HCT116 (cell line): ENCODE measurements at regions not wholly inside any gene's neighbourhood (a gene's known extent, or its start where the extent isn't known, plus 50 kb on each side); places are given as distances from the start of the nearest gene placed in this dataset.

Experiments used
- ATAC-seq: fragments of 200-7000 bp; cut with Tn5 transposase; 2 replicates; pipeline ENCODE4 v1.9.1; 2020; ENCODE audit warnings: mild to moderate bottlenecking, moderate library complexity
- BruUV-seq: library from RNA; stranded (reverse); fragments of 400-500 nt; replicated peaks from 2 replicates; lab custom pipeline; 2021; lab: Mats Ljungman, UMichigan
- CTCF ChIA-PET: fragments of 300-600 bp; sonication (Branson Sonifier 250); formaldehyde crosslinking; loops from one replicate; lab custom pipeline; 2021; ENCODE audit warnings: antibody characterized with exemption; lab: Charles Lee
- POLR2A ChIA-PET: fragments of 300-600, 350-600 bp; sonication (Branson Sonifier 250); formaldehyde crosslinking; loops from one replicate; lab custom pipeline; 2021; ENCODE audit warnings: antibody characterized with exemption; lab: Charles Lee
- RAD21 ChIA-PET, 2 experiments: fragments of 300-600 bp; sonication (Branson Sonifier 250); formaldehyde crosslinking; loops; one replicate each; lab custom pipeline; 2023; ENCODE audit warnings: low total read pairs in 2 of 2; ENCODE audit not compliant: uncharacterized antibody in 2 of 2, unreplicated experiment in 2 of 2, low non-redundant PET in 1 of 2; lab: Charles Lee
- DNase-seq: peaks from one replicate; pipeline ENCODE4 v3.0.0-alpha.2; 2010; ENCODE audit warnings: low read depth, low spot score
- H2AFZ ChIP-seq: fragments of 200-600 bp; shearing (Covaris generic), sonication (generic); 2 replicates; pipeline ENCODE4 v1.6.1; 2017; ENCODE audit warnings: low read depth, mixed run types, mixed read lengths, antibody characterized with exemption, low read length; ENCODE audit not compliant: poor library complexity, severe bottlenecking
- H3K27ac ChIP-seq: 2 replicates; pipeline ENCODE4 v1.5.1; 2012; ENCODE audit warnings: low read depth, low read length
- H3K27me3 ChIP-seq: fragments of 200-600 bp; sonication (generic); 2 replicates; pipeline ENCODE4 v1.6.1; 2016; ENCODE audit warnings: mixed run types, low read length, mixed read lengths; ENCODE audit not compliant: insufficient read depth
- H3K36me3 ChIP-seq, 2 experiments: fragments of 200-500 bp in 1 of 2; fragments of 200-600 bp in 1 of 2; sonication (Bioruptor generic) in 1 of 2; sonication (generic) in 1 of 2; 2 replicates each; pipeline versions ENCODE4 v1.5.1 to v1.6.1; 2014 to 2016; ENCODE audit warnings: low read length in 2 of 2, inconsistent platforms in 1 of 2, mixed read lengths in 1 of 2, mixed run types in 1 of 2; ENCODE audit not compliant: insufficient read depth in 2 of 2, control insufficient read depth in 1 of 2
- H3K4me1 ChIP-seq, 2 experiments: fragments of 200-600 bp in 1 of 2; sonication (generic) in 1 of 2; 2 replicates each; pipeline versions ENCODE4 v1.5.1 to v1.6.1; 2012 to 2017; ENCODE audit warnings: low read length in 2 of 2, inconsistent platforms in 1 of 2, mild to moderate bottlenecking in 1 of 2, mixed read lengths in 1 of 2, mixed run types in 1 of 2, moderate library complexity in 1 of 2; ENCODE audit not compliant: insufficient read depth in 2 of 2, control insufficient read depth in 1 of 2
- H3K4me2 ChIP-seq: fragments of 200-600 bp; sonication (generic); 2 replicates; pipeline ENCODE4 v1.6.1; 2017; ENCODE audit warnings: mixed run types, low read length, mixed read lengths
- H3K4me3 ChIP-seq, 2 experiments: fragments of 200-600 bp in 1 of 2; sonication (generic) in 1 of 2; replicated peaks in 1 of 2; 2 replicates each; pipeline ENCODE4 v1.5.1; 2011 to 2016; ENCODE audit warnings: low read length in 2 of 2, control low read depth in 1 of 2, low read depth in 1 of 2, mild to moderate bottlenecking in 1 of 2, mixed read lengths in 1 of 2, mixed run types in 1 of 2
- H3K79me2 ChIP-seq: fragments of 200-600 bp; sonication (generic); 2 replicates; pipeline ENCODE4 v1.6.1; 2017; ENCODE audit warnings: mild to moderate bottlenecking, mixed run types, low read length, moderate library complexity, mixed read lengths; ENCODE audit not compliant: insufficient read depth
- H3K9ac ChIP-seq: fragments of 200-600 bp; sonication (generic); 2 replicates; pipeline ENCODE4 v1.6.1; 2016; ENCODE audit warnings: low read length, mixed read lengths
- H3K9me2 ChIP-seq: fragments of 200-600 bp; sonication (generic), shearing (Covaris generic); 2 replicates; pipeline ENCODE4 v1.6.1; 2017; ENCODE audit warnings: mixed run types, mild to moderate bottlenecking, moderate library complexity; ENCODE audit not compliant: insufficient read depth
- H3K9me3 ChIP-seq, 2 experiments: fragments of 200-500 bp in 1 of 2; fragments of 200-600 bp in 1 of 2; sonication (Bioruptor generic) in 1 of 2; sonication (generic) in 1 of 2; 2 replicates each; pipeline ENCODE4 v1.6.1; 2014 to 2017; ENCODE audit warnings: low read length in 2 of 2, mixed read lengths in 2 of 2, inconsistent platforms in 1 of 2, low read depth in 1 of 2, mild to moderate bottlenecking in 1 of 2, mixed run types in 1 of 2, moderate library complexity in 1 of 2; ENCODE audit not compliant: control insufficient read depth in 1 of 2, insufficient read depth in 1 of 2
- H4K20me1 ChIP-seq: fragments of 200-600 bp; sonication (generic), shearing (Covaris generic); 2 replicates; pipeline ENCODE4 v1.6.1; 2017; ENCODE audit warnings: mixed run types, mild to moderate bottlenecking, moderate library complexity; ENCODE audit not compliant: insufficient read depth
- JUND ChIP-seq: IDR thresholded peaks from 2 replicates; pipeline ENCODE4 v1.6.1; 2012
- RAD21 ChIP-seq: IDR thresholded peaks from 2 replicates; pipeline ENCODE4 v1.6.1; 2012; ENCODE audit warnings: low read depth, mild to moderate bottlenecking
- intact Hi-C: fragments of 100-400 bp; cut with micrococcal nuclease; formaldehyde crosslinking; loops from 2 replicates; pipeline ENCODE4 v1.10.0; 2022
- TF ChIP-seq, protein P1 (sequence below): IDR thresholded peaks from 2 replicates; pipeline ENCODE4 v1.6.1; 2012; ENCODE audit warnings: low read depth
- TF ChIP-seq, protein P2 (sequence below), 3 experiments: fragments of 200-600 bp in 1 of 3; sonication (generic) in 1 of 3; IDR thresholded peaks in 2 of 3; conservative IDR thresholded peaks in 1 of 3; 2 replicates each; pipeline ENCODE4 v1.5.1; 2012 to 2017; ENCODE audit warnings: low read depth in 2 of 3, low read length in 2 of 3, antibody characterized with exemption in 1 of 3, borderline replicate concordance in 1 of 3, control low read depth in 1 of 3, mild to moderate bottlenecking in 1 of 3, mixed read lengths in 1 of 3, mixed run types in 1 of 3, moderate library complexity in 1 of 3; ENCODE audit not compliant: insufficient read depth in 1 of 3

DNA sequence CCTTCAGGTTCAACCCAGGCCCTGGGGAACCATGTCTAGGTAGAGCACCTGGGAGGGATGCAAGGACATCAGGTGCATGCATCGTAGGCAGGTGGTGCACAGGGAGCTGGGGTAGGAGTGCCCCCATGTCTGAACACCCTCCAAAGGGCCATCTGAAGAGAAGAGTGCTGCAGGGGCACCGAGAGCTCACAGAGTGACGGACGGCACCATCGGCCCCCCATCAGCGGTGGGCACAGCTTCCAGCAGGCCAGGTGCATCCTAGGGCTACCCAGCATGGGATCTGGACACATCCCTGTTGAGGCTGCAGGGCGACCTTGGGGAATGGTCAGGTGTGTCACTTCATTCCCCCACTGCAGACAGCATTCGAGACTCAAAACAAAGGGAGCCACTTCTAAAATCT, 138.3 kb upstream of the CDH4 start (continued):
- TF ChIP-seq, protein P1, sequence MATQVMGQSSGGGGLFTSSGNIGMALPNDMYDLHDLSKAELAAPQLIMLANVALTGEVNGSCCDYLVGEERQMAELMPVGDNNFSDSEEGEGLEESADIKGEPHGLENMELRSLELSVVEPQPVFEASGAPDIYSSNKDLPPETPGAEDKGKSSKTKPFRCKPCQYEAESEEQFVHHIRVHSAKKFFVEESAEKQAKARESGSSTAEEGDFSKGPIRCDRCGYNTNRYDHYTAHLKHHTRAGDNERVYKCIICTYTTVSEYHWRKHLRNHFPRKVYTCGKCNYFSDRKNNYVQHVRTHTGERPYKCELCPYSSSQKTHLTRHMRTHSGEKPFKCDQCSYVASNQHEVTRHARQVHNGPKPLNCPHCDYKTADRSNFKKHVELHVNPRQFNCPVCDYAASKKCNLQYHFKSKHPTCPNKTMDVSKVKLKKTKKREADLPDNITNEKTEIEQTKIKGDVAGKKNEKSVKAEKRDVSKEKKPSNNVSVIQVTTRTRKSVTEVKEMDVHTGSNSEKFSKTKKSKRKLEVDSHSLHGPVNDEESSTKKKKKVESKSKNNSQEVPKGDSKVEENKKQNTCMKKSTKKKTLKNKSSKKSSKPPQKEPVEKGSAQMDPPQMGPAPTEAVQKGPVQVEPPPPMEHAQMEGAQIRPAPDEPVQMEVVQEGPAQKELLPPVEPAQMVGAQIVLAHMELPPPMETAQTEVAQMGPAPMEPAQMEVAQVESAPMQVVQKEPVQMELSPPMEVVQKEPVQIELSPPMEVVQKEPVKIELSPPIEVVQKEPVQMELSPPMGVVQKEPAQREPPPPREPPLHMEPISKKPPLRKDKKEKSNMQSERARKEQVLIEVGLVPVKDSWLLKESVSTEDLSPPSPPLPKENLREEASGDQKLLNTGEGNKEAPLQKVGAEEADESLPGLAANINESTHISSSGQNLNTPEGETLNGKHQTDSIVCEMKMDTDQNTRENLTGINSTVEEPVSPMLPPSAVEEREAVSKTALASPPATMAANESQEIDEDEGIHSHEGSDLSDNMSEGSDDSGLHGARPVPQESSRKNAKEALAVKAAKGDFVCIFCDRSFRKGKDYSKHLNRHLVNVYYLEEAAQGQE, result no peak

DNA sequence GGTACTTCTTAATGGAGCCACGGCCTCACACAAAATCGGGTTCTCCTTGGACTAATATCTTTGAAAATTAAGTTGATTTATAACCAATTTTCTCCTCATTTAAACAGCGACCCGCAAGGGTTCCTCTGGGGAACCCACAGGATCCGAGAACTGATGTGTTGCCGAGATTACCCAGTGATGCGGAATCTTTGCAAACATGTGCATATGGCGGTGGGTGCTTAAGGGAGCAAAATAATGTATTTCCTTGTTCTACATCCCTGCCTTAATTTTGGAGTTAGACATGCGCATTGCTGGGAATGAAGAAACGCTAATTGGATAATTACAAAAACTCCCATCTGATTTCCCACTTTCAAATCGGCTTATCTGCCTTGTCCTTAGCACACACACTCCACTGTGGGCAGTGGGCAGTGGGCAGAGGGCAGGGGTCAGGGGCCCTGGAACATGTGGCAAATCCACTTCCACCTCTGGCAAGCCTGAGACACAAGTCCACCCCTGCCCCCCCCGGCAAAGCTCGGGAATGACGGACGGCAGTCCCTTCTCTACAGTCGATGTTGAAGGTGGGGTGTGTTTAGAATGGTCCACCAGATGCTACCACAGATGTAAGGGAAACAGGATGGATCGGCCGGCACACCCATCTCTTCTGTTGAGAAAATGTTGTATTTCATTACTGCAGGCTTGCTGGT, 137.4 kb upstream of the CDH4 start:
- Histone ChIP-seq H3K4me1 (no peaks in the 10 kb centered on the region), H3K27ac (no peak overlapping the region), H3K79me2 (no peaks in the 10 kb centered on the region), H3K9me2 (no peaks in the 10 kb centered on the region), H3K4me2 (no peak overlapping the region), H4K20me1 (no peaks in the 10 kb centered on the region), H3K27me3 (no peaks in the 10 kb centered on the region), H3K36me3 (no peaks in the 10 kb centered on the region), H3K9ac (no peak overlapping the region), H2AFZ (no peak overlapping the region), H3K9me3 (peaks cover 0 to 17% of the 10 kb centered on the region in 2 experiments; a peak in 2 of 4 replicates), H3K4me3 (no peak overlapping the region)
- RAD21 ChIA-PET, result no interaction called here
- DNase-seq (no peak), ATAC-seq (no peak)
- CTCF ChIA-PET, result no interaction called here
- TF ChIP-seq, protein P2, sequence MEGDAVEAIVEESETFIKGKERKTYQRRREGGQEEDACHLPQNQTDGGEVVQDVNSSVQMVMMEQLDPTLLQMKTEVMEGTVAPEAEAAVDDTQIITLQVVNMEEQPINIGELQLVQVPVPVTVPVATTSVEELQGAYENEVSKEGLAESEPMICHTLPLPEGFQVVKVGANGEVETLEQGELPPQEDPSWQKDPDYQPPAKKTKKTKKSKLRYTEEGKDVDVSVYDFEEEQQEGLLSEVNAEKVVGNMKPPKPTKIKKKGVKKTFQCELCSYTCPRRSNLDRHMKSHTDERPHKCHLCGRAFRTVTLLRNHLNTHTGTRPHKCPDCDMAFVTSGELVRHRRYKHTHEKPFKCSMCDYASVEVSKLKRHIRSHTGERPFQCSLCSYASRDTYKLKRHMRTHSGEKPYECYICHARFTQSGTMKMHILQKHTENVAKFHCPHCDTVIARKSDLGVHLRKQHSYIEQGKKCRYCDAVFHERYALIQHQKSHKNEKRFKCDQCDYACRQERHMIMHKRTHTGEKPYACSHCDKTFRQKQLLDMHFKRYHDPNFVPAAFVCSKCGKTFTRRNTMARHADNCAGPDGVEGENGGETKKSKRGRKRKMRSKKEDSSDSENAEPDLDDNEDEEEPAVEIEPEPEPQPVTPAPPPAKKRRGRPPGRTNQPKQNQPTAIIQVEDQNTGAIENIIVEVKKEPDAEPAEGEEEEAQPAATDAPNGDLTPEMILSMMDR (IDR thresholded peaks at IDR 0.05 in 2 of 3, conservative IDR thresholded peaks at IDR 0.05 in 1 of 3; ENCODE audit: borderline replicate concordance in 1 of 3, insufficient read depth in 1 of 3, low read depth in 2 of 3, low read length in 2 of 3), result no peak
- TF ChIP-seq RAD21 (no peak), JUND (no peak)
- BruUV-seq, result no TSS peak
- POLR2A ChIA-PET, result no interaction called here
- intact Hi-C loops, result no loop called here
